ENCODE measurements at regions not wholly inside any gene's neighbourhood (a gene's known extent, or its start where the extent isn't known, plus 50 kb on each side); places are given as distances from the start of the nearest gene placed in this dataset.
"Not testable (repeated sequence)": the region's sequence is repeated elsewhere in the genome, so short reads cannot be mapped to it uniquely, and the experiment has no call there.

- no peak for DNase-seq
Observed at GRCh38 chr15:72859757-72860145, 76.2 kb upstream of the ADPGK start.

GRCh38 chr15:72859017-72859756 is 75.6 kb upstream of the ADPGK start:
- no peak for DNase-seq

GRCh38 chr15:72858205-72858604 is 74.6 kb upstream of the ADPGK start:
- no peak for DNase-seq

- DNase-seq, result no peak
Observed at GRCh38 chr15:72857331-72858063, 73.9 kb upstream of the ADPGK start.

GRCh38 chr15:72856549-72857040 is 73.0 kb upstream of the ADPGK start:
- DNase-seq, result no peak

GRCh38 chr15:72855791-72856190 is 72.2 kb upstream of the ADPGK start:
- DNase-seq, result no peak

GRCh38 chr15:72852273-72852672 is 68.7 kb upstream of the ADPGK start:
- no peak for DNase-seq

- DNase-seq, result no peak
Observed at GRCh38 chr15:72851586-72851985, 68.0 kb upstream of the ADPGK start.

- DNase-seq, result no peak
Observed at GRCh38 chr15:72850833-72851232, 67.3 kb upstream of the ADPGK start.

- no peak for DNase-seq
Observed at GRCh38 chr15:72847806-72848205, 64.2 kb upstream of the ADPGK start.

- DNase-seq, result no peak
Observed at GRCh38 chr15:72847033-72847432, 63.5 kb upstream of the ADPGK start.

GRCh38 chr15:72845981-72846383 is 62.4 kb upstream of the ADPGK start:
- DNase-seq, result no peak

GRCh38 chr15:72844067-72844466 is 60.5 kb upstream of the ADPGK start:
- no peak for DNase-seq

- DNase-seq, result not testable (repeated sequence)
Observed at GRCh38 chr15:72843340-72843739, 59.8 kb upstream of the ADPGK start.

- no peak for DNase-seq
Observed at GRCh38 chr15:72840114-72840513, 56.6 kb upstream of the ADPGK start.

GRCh38 chr15:72838311-72838731 is 54.8 kb upstream of the ADPGK start:
- no peak for DNase-seq

GRCh38 chr15:72836676-72837330 is 53.2 kb upstream of the ADPGK start:
- DNase-seq, result peak; percentile 45

- DNase-seq, result peak; percentile 93
Observed at GRCh38 chr15:72835294-72835890, 51.8 kb upstream of the ADPGK start.

- DNase-seq, result no peak
Observed at GRCh38 chr15:72833561-72833960, 50.0 kb upstream of the ADPGK start.
